Activated CD4-positive, alpha-beta T cell treated with anti-CD3 and anti-CD28 coated beads, Interleukin-2, amount 10 ng/mL, durations not matched to agents 7 days and 5 days (primary cell): ENCODE measurements at regions not wholly inside any gene's neighbourhood (a gene's known extent, or its start where the extent isn't known, plus 50 kb on each side); places are given as distances from the start of the nearest gene placed in this dataset.
"Not testable (repeated sequence)": the region's sequence is repeated elsewhere in the genome, so short reads cannot be mapped to it uniquely, and the experiment has no call there.

ENCODE experiments used
- CTCF ChIA-PET: fragments of 350-600 bp; sonication (Branson Sonifier 250); formaldehyde crosslinking; loops from one replicate; lab custom pipeline; 2021; ENCODE audit warnings: antibody characterized with exemption; lab: Charles Lee
- POLR2A ChIA-PET: fragments of 350-600 bp; sonication (Branson Sonifier 250); formaldehyde crosslinking; loops from one replicate; lab custom pipeline; 2021; ENCODE audit warnings: antibody characterized with exemption; lab: Charles Lee
- DNase-seq: peaks from one replicate; pipeline ENCODE4 v3.0.0-alpha.2; 2020
- H3K27ac Mint-ChIP-seq: one replicate; pipeline ENCODE4 v1.8.0; 2021; ENCODE audit warnings: mild to moderate bottlenecking, moderate library complexity, mixed read lengths
- H3K27me3 Mint-ChIP-seq: one replicate; pipeline ENCODE4 v1.8.0; 2021; ENCODE audit warnings: mixed read lengths
- H3K36me3 Mint-ChIP-seq: one replicate; pipeline ENCODE4 v1.8.0; 2021; ENCODE audit warnings: low read depth, mixed read lengths
- H3K4me1 Mint-ChIP-seq: one replicate; pipeline ENCODE4 v1.8.0; 2021; ENCODE audit warnings: mixed read lengths
- H3K4me3 Mint-ChIP-seq: one replicate; pipeline ENCODE4 v1.8.0; 2021; ENCODE audit warnings: mild to moderate bottlenecking, moderate library complexity, mixed read lengths
- H3K9me3 Mint-ChIP-seq: one replicate; pipeline ENCODE4 v1.8.0; 2021; ENCODE audit warnings: mixed read lengths

DNA sequence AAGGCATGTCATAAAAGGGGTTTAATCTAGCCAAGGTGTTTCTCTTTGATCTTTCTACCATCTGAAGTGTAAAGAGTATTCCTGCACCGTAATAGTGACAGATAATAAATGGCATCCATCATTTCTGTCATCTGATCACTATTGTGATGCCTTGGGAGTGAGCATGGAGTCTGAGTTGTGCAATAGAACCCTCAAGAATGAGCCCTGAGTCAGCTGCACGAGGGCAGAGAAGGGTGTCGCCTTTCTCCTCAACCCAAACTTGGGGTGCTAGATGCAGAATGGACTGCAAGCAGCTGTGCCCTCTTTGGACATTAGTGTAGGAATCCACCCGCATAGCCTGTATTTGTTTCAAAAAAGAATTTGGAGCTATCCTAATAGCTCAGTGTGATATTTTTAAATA, 115.2 kb downstream of the ZNF37A start:
- H3K27ac Mint-ChIP-seq: no peak overlapping the region
- no peaks in the 10 kb centered on the region for H3K36me3 Mint-ChIP-seq
- DNase-seq: no peak
- no peaks in the 10 kb centered on the region for H3K4me1 Mint-ChIP-seq
- no peak overlapping the region for H3K4me3 Mint-ChIP-seq
- no peaks in the 10 kb centered on the region for H3K27me3 Mint-ChIP-seq
- ChIA-PET POLR2A (no interaction called here), CTCF (no interaction called here)
- H3K9me3 Mint-ChIP-seq: peaks cover 7% of the 10 kb centered on the region

DNA sequence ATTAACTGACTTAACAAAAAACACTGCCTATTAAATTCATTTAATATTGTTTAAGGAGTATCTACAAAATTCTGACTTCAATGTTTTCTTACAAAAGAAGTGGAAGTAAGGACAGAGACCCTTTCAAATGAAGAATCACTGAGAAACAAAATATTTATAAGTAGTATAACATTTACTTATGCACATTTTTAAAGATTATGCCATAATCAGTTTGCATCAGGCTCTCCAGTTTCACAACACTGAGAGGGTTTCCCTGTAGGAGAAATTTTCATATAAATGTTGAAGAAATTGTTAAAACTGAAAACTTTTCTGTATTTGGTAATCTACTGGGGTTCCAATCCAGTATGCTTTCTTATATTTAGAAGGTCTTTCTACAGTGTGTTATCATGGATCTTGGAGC, 115.6 kb downstream of the ZNF37A start:
- POLR2A ChIA-PET, H3K4me1 Mint-ChIP-seq, CTCF ChIA-PET, H3K36me3 Mint-ChIP-seq, DNase-seq, H3K4me3 Mint-ChIP-seq, H3K27me3 Mint-ChIP-seq, H3K9me3 Mint-ChIP-seq, H3K27ac Mint-ChIP-seq: not testable (repeated sequence)

DNA sequence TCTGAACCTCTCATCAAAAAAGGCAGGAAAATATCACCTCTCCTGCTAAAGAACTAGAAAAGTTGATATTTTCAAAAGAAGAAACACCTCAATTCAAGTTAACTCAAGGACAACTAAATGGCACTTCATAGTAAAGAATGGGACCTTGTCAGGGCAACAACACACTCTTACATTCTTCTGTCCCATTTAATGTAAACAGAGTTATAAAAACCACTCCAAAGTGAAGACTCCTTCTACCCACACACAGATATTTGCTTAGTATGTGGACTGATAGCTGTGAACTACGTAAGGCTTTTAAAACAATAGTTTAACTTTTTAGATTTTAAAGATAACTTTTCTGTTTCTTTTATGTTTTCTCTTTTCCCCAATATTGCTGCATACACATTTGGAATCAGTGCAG, 118.3 kb downstream of the ZNF37A start:
- Mint-ChIP-seq H3K4me1 (no peaks in the 10 kb centered on the region), H3K36me3 (no peaks in the 10 kb centered on the region), H3K9me3 (peaks cover 7% of the 10 kb centered on the region), H3K27ac (no peak overlapping the region), H3K27me3 (no peaks in the 10 kb centered on the region), H3K4me3 (no peak overlapping the region)
- POLR2A ChIA-PET: no interaction called here
- CTCF ChIA-PET: no interaction called here
- DNase-seq: no peak

DNA sequence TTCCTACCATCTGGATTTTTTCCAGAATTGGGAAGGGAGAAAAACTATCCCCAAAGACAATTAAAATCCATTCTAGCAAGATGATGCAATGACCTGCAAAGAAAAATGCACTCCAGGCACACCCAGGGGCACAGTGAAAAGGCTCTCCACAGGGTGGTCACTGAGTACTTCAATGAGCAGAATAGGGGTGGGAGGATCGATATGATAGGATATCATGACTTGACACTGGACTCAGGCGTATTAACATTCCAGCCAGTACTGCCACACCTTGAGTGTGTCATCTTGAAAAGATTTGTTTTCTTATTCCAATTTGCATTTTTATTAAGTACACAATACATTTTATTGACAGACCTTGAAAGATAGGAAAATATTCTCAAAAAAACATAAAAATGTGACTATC, 132.2 kb downstream of the ZNF37A start:
- ChIA-PET POLR2A (no interaction called here), CTCF (no interaction called here)
- Mint-ChIP-seq H3K27ac (no peak overlapping the region), H3K4me1 (no peaks in the 10 kb centered on the region), H3K9me3 (peaks cover 25% of the 10 kb centered on the region), H3K27me3 (no peaks in the 10 kb centered on the region), H3K36me3 (no peaks in the 10 kb centered on the region), H3K4me3 (no peak overlapping the region)
- DNase-seq: no peak

DNA sequence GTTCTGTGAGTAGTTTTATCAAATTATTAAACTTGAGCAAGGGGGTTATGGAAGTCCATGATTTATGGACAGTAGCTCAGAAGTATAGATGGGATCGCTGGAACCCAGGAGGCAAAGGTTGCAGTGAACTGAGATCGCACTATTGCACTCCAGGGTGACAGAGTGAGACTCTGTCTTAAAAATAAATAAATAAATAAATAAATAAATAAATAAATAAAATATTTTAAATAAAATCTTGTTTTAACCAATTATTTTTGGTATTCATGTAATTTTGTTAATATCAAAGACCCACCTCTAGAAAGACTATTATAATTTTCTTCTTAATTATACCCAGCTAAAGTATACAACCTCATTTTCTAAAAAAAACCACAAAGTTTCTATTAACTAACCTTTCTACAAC, 134.3 kb downstream of the ZNF37A start:
- no peak overlapping the region for H3K4me3 Mint-ChIP-seq
- no peaks in the 10 kb centered on the region for H3K27me3 Mint-ChIP-seq
- H3K27ac Mint-ChIP-seq: no peak overlapping the region
- H3K4me1 Mint-ChIP-seq: no peaks in the 10 kb centered on the region
- H3K36me3 Mint-ChIP-seq: no peaks in the 10 kb centered on the region
- POLR2A ChIA-PET: no interaction called here
- no peak for DNase-seq
- CTCF ChIA-PET: no interaction called here
- peaks cover 16% of the 10 kb centered on the region for H3K9me3 Mint-ChIP-seq

DNA sequence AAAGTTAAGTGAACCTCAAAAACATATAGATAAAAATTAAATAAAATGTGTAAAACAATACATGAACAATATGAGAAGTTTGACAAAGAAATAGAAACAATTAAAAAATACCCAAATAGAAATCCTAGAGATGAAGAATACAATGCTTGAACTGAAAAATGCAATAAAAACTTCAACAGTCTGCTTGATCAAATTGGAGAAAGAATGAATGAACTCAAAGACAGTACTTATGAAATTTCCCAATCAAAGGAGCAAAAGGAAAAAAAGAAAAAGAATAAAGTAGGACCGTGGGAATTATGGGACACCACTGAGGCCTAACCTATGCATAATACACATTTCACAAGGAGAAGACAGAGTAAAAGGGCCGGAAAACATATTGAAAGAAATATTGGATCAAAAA, 144.3 kb downstream of the ZNF37A start:
- H3K27me3 Mint-ChIP-seq, H3K36me3 Mint-ChIP-seq, H3K4me3 Mint-ChIP-seq, DNase-seq, POLR2A ChIA-PET, H3K27ac Mint-ChIP-seq, CTCF ChIA-PET, H3K4me1 Mint-ChIP-seq: not testable (repeated sequence)
- H3K9me3 Mint-ChIP-seq: peaks cover 11% of the 10 kb centered on the region

DNA sequence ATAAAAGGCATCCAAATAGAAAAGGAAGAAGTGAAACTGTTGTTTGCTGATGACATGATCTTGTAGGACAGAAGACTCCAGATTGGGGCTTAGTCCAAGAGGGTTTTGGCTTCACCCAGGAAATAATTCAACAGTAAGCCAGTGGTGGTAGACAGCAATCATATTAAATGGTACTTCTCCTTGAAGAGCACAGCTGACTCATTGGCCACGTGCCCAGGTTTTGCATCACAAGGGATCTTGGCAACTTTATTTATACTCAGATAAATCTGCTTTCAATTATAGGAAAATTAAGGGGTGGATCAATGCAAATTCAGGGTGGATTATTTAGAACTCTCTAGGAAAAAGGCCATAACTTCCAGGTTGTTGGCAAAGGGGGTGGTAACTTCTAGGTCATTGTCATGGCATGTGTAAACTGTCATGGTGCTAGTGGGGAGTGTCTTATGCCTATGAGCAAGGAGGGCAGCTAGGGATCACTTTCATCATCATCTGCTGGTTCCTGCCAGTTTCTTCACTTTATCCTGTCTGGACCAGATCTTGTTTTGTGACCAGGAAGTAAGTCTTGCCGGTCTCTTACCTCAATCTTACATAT, 148.0 kb downstream of the ZNF37A start:
- H3K4me1 Mint-ChIP-seq, CTCF ChIA-PET, H3K4me3 Mint-ChIP-seq, H3K27me3 Mint-ChIP-seq, H3K9me3 Mint-ChIP-seq, H3K27ac Mint-ChIP-seq, DNase-seq, H3K36me3 Mint-ChIP-seq, POLR2A ChIA-PET: not testable (repeated sequence)

DNA sequence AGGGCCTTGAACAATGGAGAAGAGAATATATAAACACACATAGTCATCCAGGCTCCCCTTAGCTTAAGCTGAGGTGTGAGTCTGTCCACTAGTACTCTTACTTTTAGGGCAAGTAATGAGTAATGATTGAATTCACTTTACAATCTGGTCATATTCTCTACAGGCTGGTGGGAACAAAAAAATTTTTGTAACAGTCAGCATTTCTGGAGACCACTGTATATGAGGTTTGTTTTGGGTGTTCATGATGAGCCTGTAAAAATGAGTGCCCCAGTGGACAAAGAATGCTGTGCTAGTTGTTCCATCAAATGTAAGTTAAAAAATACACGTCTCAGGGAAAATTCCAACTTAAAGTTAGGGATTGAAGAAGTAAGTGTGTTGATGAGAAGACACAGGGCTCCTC, 154.0 kb downstream of the ZNF37A start:
- DNase-seq, POLR2A ChIA-PET, H3K4me1 Mint-ChIP-seq, H3K36me3 Mint-ChIP-seq, H3K27me3 Mint-ChIP-seq, CTCF ChIA-PET, H3K4me3 Mint-ChIP-seq, H3K27ac Mint-ChIP-seq: not testable (repeated sequence)
- peaks cover 12% of the 10 kb centered on the region for H3K9me3 Mint-ChIP-seq

DNA sequence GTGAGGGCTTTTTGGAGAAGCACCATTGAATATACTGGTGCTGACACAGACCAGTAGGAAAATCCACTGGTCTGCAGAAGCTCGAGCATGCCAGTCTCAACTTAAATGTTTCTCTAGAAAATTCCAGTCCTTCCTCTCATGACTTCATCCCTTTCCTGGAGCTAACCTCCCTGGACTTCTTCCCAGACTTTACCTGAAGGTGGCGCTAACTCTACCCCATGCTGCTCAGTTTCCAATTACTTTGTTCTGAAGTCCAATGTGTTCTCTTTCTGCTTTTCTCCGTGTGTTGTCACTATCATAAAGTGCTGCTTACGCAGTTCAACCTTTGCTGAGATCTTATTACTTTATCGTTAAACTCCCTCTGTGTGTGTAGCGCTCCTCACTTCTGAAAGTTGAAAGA, 158.4 kb downstream of the ZNF37A start:
- H3K27me3 Mint-ChIP-seq, DNase-seq, H3K36me3 Mint-ChIP-seq, POLR2A ChIA-PET, H3K4me1 Mint-ChIP-seq, H3K27ac Mint-ChIP-seq, CTCF ChIA-PET, H3K4me3 Mint-ChIP-seq: not testable (repeated sequence)
- peaks cover 16% of the 10 kb centered on the region for H3K9me3 Mint-ChIP-seq

DNA sequence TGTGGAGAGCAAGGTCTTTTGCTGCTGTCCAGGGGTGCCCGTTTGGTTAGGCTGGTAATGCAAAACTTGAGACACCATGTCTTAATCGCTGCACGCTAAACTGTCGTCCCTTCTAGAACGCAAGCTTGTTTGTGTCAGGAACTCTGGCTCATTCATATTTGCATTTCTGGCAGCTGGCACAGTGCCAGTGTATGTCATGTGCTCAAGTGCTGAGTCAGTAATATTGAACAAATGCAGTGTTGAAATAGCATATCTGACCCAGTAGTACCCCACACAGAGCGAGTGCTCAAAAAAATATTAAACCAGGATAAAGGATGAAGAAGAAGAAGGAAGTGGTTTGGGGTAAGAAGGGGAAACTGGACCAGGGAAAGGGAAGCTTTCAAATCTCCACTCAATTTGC, 173.4 kb downstream of the ZNF37A start:
- POLR2A ChIA-PET, DNase-seq, CTCF ChIA-PET, H3K4me3 Mint-ChIP-seq, H3K9me3 Mint-ChIP-seq, H3K36me3 Mint-ChIP-seq, H3K4me1 Mint-ChIP-seq, H3K27ac Mint-ChIP-seq, H3K27me3 Mint-ChIP-seq: not testable (repeated sequence)

DNA sequence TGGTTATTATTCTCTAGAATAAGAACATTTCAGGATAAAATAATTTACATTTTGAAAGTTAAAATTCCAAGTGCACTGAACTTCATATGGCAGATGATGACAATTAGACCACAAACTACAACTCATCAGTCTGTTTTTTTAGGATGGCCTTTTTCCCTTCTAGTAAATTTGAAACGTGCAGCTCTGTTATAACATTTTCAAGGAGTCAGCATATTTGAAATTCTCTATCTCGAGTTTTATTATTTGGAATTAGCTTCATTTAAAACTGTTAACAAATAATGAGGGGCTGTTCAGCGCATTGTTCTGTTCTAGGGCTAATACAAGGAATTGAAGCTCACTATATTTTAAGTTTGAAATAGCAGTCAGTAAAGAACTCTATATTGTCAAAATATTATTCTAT, 176.9 kb downstream of the ZNF37A start:
- H3K36me3 Mint-ChIP-seq, H3K4me1 Mint-ChIP-seq, POLR2A ChIA-PET, H3K9me3 Mint-ChIP-seq, CTCF ChIA-PET, H3K27me3 Mint-ChIP-seq, H3K27ac Mint-ChIP-seq, H3K4me3 Mint-ChIP-seq, DNase-seq: not testable (repeated sequence)

DNA sequence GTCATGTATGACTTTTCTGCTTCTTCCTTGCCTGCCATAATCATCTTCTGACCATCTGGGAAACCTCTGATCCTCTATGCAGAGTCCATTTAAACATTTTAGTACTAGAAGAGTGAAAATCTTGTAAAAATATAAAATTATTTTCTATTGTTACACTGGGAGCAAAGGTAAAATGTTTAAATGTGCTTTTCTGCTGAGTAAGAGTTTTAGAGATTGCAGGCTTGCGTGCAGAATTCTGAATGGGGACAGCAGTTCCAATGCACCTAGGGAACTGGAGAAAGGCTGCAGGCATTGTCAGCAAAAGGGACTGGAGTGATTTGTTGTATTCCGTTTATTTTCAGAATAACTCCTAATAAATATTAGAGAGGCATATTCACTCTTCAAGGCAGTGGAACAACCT, 180.7 kb downstream of the ZNF37A start:
- H3K36me3 Mint-ChIP-seq, DNase-seq, CTCF ChIA-PET, H3K9me3 Mint-ChIP-seq, H3K27me3 Mint-ChIP-seq, H3K4me1 Mint-ChIP-seq, H3K27ac Mint-ChIP-seq, H3K4me3 Mint-ChIP-seq, POLR2A ChIA-PET: not testable (repeated sequence)

DNA sequence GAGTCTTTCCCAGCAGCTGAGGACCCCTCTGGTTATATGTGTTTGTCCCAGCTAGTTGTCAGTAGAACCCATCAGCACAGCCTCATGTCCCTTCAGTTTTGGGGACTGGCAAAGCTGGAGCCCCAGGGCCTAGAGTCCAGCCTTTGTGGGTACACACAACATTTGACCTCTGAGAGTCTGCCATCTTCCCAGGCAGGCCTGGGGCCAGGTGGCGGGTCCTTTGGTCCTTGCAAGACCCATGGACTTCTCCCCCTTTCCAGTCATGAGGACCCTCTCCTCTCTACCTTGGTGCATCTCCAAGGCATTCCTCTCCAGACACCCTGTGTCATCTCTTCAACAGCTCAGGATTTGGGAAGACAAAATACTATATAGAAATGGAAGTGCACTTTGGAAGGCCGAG, 198.4 kb downstream of the ZNF37A start:
- H3K36me3 Mint-ChIP-seq, CTCF ChIA-PET, H3K27me3 Mint-ChIP-seq, H3K4me1 Mint-ChIP-seq, DNase-seq, POLR2A ChIA-PET, H3K9me3 Mint-ChIP-seq, H3K4me3 Mint-ChIP-seq, H3K27ac Mint-ChIP-seq: not testable (repeated sequence)

DNA sequence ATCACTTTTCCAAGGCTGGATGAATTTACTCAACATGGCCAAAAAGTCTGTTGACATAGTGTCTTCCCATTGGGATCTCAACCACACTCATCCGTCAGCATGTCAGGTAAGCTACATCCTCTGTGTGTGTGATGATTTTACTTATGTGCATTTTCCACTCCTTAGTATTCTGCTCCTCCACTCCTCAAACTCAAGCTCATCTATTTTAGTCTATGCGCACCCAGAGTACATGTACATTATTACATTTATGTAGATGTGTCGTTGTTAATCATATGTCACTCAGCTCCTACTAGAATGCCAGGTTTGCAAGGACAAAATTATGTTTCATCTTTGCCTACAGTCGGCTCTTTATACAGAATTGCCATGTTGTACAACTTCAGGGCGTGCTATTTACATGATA, 216.0 kb downstream of the ZNF37A start:
- DNase-seq, POLR2A ChIA-PET, H3K9me3 Mint-ChIP-seq, H3K27me3 Mint-ChIP-seq, H3K36me3 Mint-ChIP-seq, H3K4me1 Mint-ChIP-seq, H3K4me3 Mint-ChIP-seq, H3K27ac Mint-ChIP-seq, CTCF ChIA-PET: not testable (repeated sequence)
